ENCODE measurements at regions not wholly inside any gene's neighbourhood (a gene's known extent, or its start where the extent isn't known, plus 50 kb on each side); places are given as distances from the start of the nearest gene placed in this dataset.

DNA sequence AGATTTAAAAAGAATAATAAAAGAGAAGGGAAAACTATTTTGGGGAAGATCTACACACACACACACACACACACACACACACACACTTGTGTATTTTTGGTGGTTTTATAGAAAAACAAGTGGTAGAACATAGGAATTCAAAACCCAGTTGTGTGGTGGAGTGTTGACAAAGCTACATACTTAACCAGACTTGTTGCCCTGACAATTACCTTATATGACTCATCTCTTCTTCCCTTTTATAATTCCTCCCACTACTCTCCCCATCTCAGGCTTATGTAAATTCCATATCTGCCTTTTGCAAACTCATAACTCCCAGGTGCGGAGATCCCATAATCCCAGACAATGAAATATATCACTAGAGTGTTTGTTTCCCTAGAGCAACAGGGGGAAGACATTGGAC is 873.7 kb downstream of the NXPH1 start:
- TF ChIP-seq, protein P1, sequence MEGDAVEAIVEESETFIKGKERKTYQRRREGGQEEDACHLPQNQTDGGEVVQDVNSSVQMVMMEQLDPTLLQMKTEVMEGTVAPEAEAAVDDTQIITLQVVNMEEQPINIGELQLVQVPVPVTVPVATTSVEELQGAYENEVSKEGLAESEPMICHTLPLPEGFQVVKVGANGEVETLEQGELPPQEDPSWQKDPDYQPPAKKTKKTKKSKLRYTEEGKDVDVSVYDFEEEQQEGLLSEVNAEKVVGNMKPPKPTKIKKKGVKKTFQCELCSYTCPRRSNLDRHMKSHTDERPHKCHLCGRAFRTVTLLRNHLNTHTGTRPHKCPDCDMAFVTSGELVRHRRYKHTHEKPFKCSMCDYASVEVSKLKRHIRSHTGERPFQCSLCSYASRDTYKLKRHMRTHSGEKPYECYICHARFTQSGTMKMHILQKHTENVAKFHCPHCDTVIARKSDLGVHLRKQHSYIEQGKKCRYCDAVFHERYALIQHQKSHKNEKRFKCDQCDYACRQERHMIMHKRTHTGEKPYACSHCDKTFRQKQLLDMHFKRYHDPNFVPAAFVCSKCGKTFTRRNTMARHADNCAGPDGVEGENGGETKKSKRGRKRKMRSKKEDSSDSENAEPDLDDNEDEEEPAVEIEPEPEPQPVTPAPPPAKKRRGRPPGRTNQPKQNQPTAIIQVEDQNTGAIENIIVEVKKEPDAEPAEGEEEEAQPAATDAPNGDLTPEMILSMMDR (IDR thresholded peaks at IDR 0.05): no peak
- TF ChIP-seq POLR2A (IDR thresholded peaks at IDR 0.05): no peak
